Astrocyte of the spinal cord (primary cell): ENCODE measurements at regions not wholly inside any gene's neighbourhood (a gene's known extent, or its start where the extent isn't known, plus 50 kb on each side); places are given as distances from the start of the nearest gene placed in this dataset.

Experiments used
- DNase-seq: peaks from one replicate; pipeline ENCODE4 v3.0.0; 2011; ENCODE audit warnings: low read depth, low spot score
- H3K4me3 ChIP-seq: 2 replicates; pipeline ENCODE4 v1.5.1; 2011; ENCODE audit warnings: low read depth, mild to moderate bottlenecking, low read length, moderate library complexity
- CTCF ChIP-seq: IDR thresholded peaks from 2 replicates; pipeline ENCODE4 v1.5.1; 2012; ENCODE audit warnings: low read depth, mild to moderate bottlenecking, low read length, inconsistent platforms
- in situ Hi-C: cut with HindIII; loops from 2 replicates; pipeline ENCODE4 v1.10.0; 2017; ENCODE audit warnings: low sequenced_read_pairs

GRCh38 chr10:44828508-44829142 lies 82.5 kb upstream of the TMEM72 start:
- peak; percentile 60 for DNase-seq
- H3K4me3 ChIP-seq, result no peak overlapping the region
- in situ Hi-C loops, result no loop called here
- TF ChIP-seq CTCF, result no peak

- no peak for DNase-seq
- H3K4me3 ChIP-seq, result no peak overlapping the region
- in situ Hi-C loops, result no loop called here
- TF ChIP-seq CTCF, result no peak
Measured at GRCh38 chr10:44829426-44829825, 81.7 kb upstream of the TMEM72 start.

GRCh38 chr10:44830022-44830421 lies 81.1 kb upstream of the TMEM72 start:
- peak; percentile 59 for DNase-seq
- TF ChIP-seq CTCF, result no peak
- in situ Hi-C loops, result no loop called here
- H3K4me3 ChIP-seq, result no peak overlapping the region

- no peak for DNase-seq
- in situ Hi-C loops, result no loop called here
- TF ChIP-seq CTCF, result no peak
- H3K4me3 ChIP-seq, result no peak overlapping the region
Measured at GRCh38 chr10:44831581-44831980, 79.6 kb upstream of the TMEM72 start.

GRCh38 chr10:44832595-44833390 lies 78.3 kb upstream of the TMEM72 start:
- in situ Hi-C loops, result no loop called here
- TF ChIP-seq CTCF, result no peak
- no peak overlapping the region for H3K4me3 ChIP-seq
- no peak for DNase-seq

GRCh38 chr10:44834131-44834530 lies 77.0 kb upstream of the TMEM72 start:
- no peak for TF ChIP-seq CTCF
- DNase-seq, result no peak
- in situ Hi-C loops, result no loop called here
- no peak overlapping the region for H3K4me3 ChIP-seq
